GM23338 (cell line): ENCODE measurements at regions not wholly inside any gene's neighbourhood (a gene's known extent, or its start where the extent isn't known, plus 50 kb on each side); places are given as distances from the start of the nearest gene placed in this dataset.
A peak's percentile ranks its signal among the peaks of the same experiment; 100 is the strongest.

ENCODE experiments used
- ATAC-seq: fragments of 200-7000 bp; cut with Tn5 transposase; 3 replicates; pipeline ENCODE4 v1.9.1; 2020
- DNase-seq: peaks from one replicate; pipeline ENCODE4 v3.0.0-alpha.2; 2015; ENCODE audit warnings: low spot score
- H2AFZ ChIP-seq: fragments of 200-600 bp; sonication (generic); 2 replicates; pipeline ENCODE4 v1.8.0; 2016; ENCODE audit warnings: antibody characterized with exemption, mild to moderate bottlenecking, moderate library complexity
- H3F3A ChIP-seq: fragments of 200-600 bp; sonication (generic); replicated peaks from 2 replicates; pipeline ENCODE4 v1.8.0; 2017; ENCODE audit warnings: antibody characterized with exemption, mixed run types, low read depth
- H3K27ac ChIP-seq: fragments of 200-600 bp; sonication (generic); 2 replicates; pipeline ENCODE4 v1.6.1; 2016; ENCODE audit warnings: low read depth
- H3K27me3 ChIP-seq: fragments of 200-600 bp; sonication (generic); 2 replicates; pipeline ENCODE4 v1.8.0; 2016; ENCODE audit warnings: mild to moderate bottlenecking, mixed run types, moderate library complexity; ENCODE audit not compliant: insufficient read depth
- H3K36me3 ChIP-seq: fragments of 200-600 bp; sonication (generic); 2 replicates; pipeline ENCODE4 v1.8.0; 2016; ENCODE audit warnings: mild to moderate bottlenecking; ENCODE audit not compliant: insufficient read depth
- H3K4me1 ChIP-seq: fragments of 200-600 bp; sonication (generic); 2 replicates; pipeline ENCODE4 v1.8.0; 2016; ENCODE audit warnings: mild to moderate bottlenecking, moderate library complexity; ENCODE audit not compliant: insufficient read depth
- H3K4me2 ChIP-seq: fragments of 200-600 bp; sonication (generic); 2 replicates; pipeline ENCODE4 v1.7.1; 2017; ENCODE audit warnings: mixed run types
- H3K4me3 ChIP-seq: fragments of 200-600 bp; sonication (generic); 2 replicates; pipeline ENCODE4 v1.6.1; 2016; ENCODE audit warnings: mixed run types
- H3K79me2 ChIP-seq: fragments of 200-600 bp; sonication (generic); replicated peaks from 2 replicates; pipeline ENCODE4 v1.8.0; 2017; ENCODE audit warnings: mild to moderate bottlenecking; ENCODE audit not compliant: insufficient read depth
- H3K9me2 ChIP-seq: fragments of 200-600 bp; sonication (generic); 2 replicates; pipeline ENCODE4 v1.8.0; 2017; ENCODE audit not compliant: insufficient read depth
- H4K20me1 ChIP-seq: fragments of 200-600 bp; sonication (generic); replicated peaks from 2 replicates; pipeline ENCODE4 v1.8.0; 2017; ENCODE audit warnings: mild to moderate bottlenecking; ENCODE audit not compliant: insufficient read depth
- H3K27ac Mint-ChIP-seq: 2 replicates; pipeline ENCODE4 v1.8.0; 2020; ENCODE audit warnings: inconsistent platforms, mild to moderate bottlenecking, moderate library complexity, mixed read lengths
- H3K27me3 Mint-ChIP-seq: 3 replicates; pipeline ENCODE4 v1.8.0; 2022; ENCODE audit warnings: low read depth, mild to moderate bottlenecking, moderate library complexity, mixed read lengths, inconsistent platforms; ENCODE audit not compliant: insufficient read depth, poor library complexity
- H3K36me3 Mint-ChIP-seq: 3 replicates; pipeline ENCODE4 v1.8.0; 2021; ENCODE audit warnings: low read depth, mild to moderate bottlenecking, inconsistent platforms, moderate library complexity, mixed read lengths
- H3K4me1 Mint-ChIP-seq: 3 replicates; pipeline ENCODE4 v1.8.0; 2020; ENCODE audit warnings: mild to moderate bottlenecking, inconsistent platforms, mixed read lengths
- H3K4me3 Mint-ChIP-seq: 3 replicates; pipeline ENCODE4 v1.8.0; 2021; ENCODE audit warnings: moderate library complexity, mild to moderate bottlenecking, inconsistent platforms, mixed read lengths
- H3K9me3 Mint-ChIP-seq: 3 replicates; pipeline ENCODE4 v1.8.0; 2020; ENCODE audit warnings: moderate library complexity, mild to moderate bottlenecking, inconsistent platforms, mixed read lengths
- CREB1 ChIP-seq: fragments of 250-450 bp; sonication (Bioruptor Pico); IDR thresholded peaks from 2 replicates; pipeline ENCODE4 v1.5.0; 2020; ENCODE audit warnings: low read depth, mild to moderate bottlenecking, moderate library complexity
- EZH2 ChIP-seq: fragments of 200-600 bp; sonication (generic); IDR thresholded peaks from one replicate; pipeline ENCODE4 v1.8.0; 2017; ENCODE audit warnings: antibody characterized with exemption, mild to moderate bottlenecking, low read depth; ENCODE audit not compliant: unreplicated experiment
- EZH2phosphoT487 ChIP-seq: fragments of 200-600 bp; sonication (generic); IDR thresholded peaks from one replicate; pipeline ENCODE4 v1.8.1; 2018; ENCODE audit warnings: antibody characterized with exemption; ENCODE audit not compliant: unreplicated experiment
- JUNB ChIP-seq: IDR thresholded peaks from one replicate; pipeline ENCODE4 v1.6.1; 2016; ENCODE audit warnings: antibody characterized with exemption; ENCODE audit not compliant: unreplicated experiment
- NANOG ChIP-seq: IDR thresholded peaks from 2 replicates; pipeline ENCODE4 v1.6.1; 2016; ENCODE audit warnings: antibody characterized with exemption, borderline replicate concordance
- POLR2AphosphoS5 ChIP-seq: IDR thresholded peaks from 2 replicates; pipeline ENCODE4 v1.6.1; 2016; ENCODE audit warnings: antibody characterized with exemption, low read depth
- STAT1 ChIP-seq: IDR thresholded peaks from one replicate; pipeline ENCODE4 v1.6.1; 2016; ENCODE audit warnings: antibody characterized with exemption; ENCODE audit not compliant: unreplicated experiment
- ZNF114 ChIP-seq: fragments of 250-450 bp; sonication (Bioruptor Pico); IDR thresholded peaks from 2 replicates; pipeline ENCODE4 v1.5.0; 2020; ENCODE audit warnings: mild to moderate bottlenecking, moderate library complexity
- ZNF331 ChIP-seq: fragments of 250-450 bp; sonication (Bioruptor Pico); IDR thresholded peaks from 2 replicates; pipeline ENCODE4 v1.5.0; 2020; ENCODE audit warnings: low read depth, mild to moderate bottlenecking, moderate library complexity
- TF ChIP-seq, protein P1 (sequence below): fragments of 250-450 bp; sonication (Bioruptor Pico); IDR thresholded peaks from 2 replicates; pipeline ENCODE4 v1.5.0; 2020; ENCODE audit warnings: mild to moderate bottlenecking, moderate library complexity
- TF ChIP-seq, protein P2 (sequence below): IDR thresholded peaks from 2 replicates; pipeline ENCODE4 v1.6.1; 2016; ENCODE audit warnings: antibody characterized with exemption
- TF ChIP-seq, protein P3 (sequence below): IDR thresholded peaks from one replicate; pipeline ENCODE4 v1.6.1; 2018; ENCODE audit warnings: antibody characterized with exemption; ENCODE audit not compliant: unreplicated experiment
- TF ChIP-seq, protein P4 (sequence below), 2 experiments: fragments of 200-600 bp in 1 of 2; sonication (generic) in 1 of 2; conservative IDR thresholded peaks; 2 replicates each; pipeline versions ENCODE4 v1.5.1 to v1.6.1; 2016 to 2017; ENCODE audit warnings: antibody characterized with exemption in 2 of 2, low read depth in 2 of 2, mild to moderate bottlenecking in 2 of 2, moderate library complexity in 1 of 2

GRCh38 chr4:4776335-4776734 is 83.1 kb upstream of the MSX1 start:
- Histone ChIP-seq H3K27ac (no peak overlapping the region), H3K27me3 (no peaks in the 10 kb centered on the region), H3K9me2 (no peaks in the 10 kb centered on the region), H3K79me2 (no peaks in the 10 kb centered on the region), H3K4me1 (no peaks in the 10 kb centered on the region), H2AFZ (no peak overlapping the region), H3K36me3 (no peaks in the 10 kb centered on the region), H3K4me3 (no peak overlapping the region), H4K20me1 (no peaks in the 10 kb centered on the region; the same call in 1 of the 2 replicates), H3F3A (no peaks in the 10 kb centered on the region), H3K4me2 (no peak overlapping the region)
- Mint-ChIP-seq H3K27me3 (peaks cover 8% of the 10 kb centered on the region), H3K4me3 (no peak overlapping the region), H3K4me1 (no peaks in the 10 kb centered on the region; the same call in 2 of the 3 replicates), H3K9me3 (no peaks in the 10 kb centered on the region), H3K27ac (no peak overlapping the region), H3K36me3 (no peaks in the 10 kb centered on the region)
- TF ChIP-seq, protein P1, sequence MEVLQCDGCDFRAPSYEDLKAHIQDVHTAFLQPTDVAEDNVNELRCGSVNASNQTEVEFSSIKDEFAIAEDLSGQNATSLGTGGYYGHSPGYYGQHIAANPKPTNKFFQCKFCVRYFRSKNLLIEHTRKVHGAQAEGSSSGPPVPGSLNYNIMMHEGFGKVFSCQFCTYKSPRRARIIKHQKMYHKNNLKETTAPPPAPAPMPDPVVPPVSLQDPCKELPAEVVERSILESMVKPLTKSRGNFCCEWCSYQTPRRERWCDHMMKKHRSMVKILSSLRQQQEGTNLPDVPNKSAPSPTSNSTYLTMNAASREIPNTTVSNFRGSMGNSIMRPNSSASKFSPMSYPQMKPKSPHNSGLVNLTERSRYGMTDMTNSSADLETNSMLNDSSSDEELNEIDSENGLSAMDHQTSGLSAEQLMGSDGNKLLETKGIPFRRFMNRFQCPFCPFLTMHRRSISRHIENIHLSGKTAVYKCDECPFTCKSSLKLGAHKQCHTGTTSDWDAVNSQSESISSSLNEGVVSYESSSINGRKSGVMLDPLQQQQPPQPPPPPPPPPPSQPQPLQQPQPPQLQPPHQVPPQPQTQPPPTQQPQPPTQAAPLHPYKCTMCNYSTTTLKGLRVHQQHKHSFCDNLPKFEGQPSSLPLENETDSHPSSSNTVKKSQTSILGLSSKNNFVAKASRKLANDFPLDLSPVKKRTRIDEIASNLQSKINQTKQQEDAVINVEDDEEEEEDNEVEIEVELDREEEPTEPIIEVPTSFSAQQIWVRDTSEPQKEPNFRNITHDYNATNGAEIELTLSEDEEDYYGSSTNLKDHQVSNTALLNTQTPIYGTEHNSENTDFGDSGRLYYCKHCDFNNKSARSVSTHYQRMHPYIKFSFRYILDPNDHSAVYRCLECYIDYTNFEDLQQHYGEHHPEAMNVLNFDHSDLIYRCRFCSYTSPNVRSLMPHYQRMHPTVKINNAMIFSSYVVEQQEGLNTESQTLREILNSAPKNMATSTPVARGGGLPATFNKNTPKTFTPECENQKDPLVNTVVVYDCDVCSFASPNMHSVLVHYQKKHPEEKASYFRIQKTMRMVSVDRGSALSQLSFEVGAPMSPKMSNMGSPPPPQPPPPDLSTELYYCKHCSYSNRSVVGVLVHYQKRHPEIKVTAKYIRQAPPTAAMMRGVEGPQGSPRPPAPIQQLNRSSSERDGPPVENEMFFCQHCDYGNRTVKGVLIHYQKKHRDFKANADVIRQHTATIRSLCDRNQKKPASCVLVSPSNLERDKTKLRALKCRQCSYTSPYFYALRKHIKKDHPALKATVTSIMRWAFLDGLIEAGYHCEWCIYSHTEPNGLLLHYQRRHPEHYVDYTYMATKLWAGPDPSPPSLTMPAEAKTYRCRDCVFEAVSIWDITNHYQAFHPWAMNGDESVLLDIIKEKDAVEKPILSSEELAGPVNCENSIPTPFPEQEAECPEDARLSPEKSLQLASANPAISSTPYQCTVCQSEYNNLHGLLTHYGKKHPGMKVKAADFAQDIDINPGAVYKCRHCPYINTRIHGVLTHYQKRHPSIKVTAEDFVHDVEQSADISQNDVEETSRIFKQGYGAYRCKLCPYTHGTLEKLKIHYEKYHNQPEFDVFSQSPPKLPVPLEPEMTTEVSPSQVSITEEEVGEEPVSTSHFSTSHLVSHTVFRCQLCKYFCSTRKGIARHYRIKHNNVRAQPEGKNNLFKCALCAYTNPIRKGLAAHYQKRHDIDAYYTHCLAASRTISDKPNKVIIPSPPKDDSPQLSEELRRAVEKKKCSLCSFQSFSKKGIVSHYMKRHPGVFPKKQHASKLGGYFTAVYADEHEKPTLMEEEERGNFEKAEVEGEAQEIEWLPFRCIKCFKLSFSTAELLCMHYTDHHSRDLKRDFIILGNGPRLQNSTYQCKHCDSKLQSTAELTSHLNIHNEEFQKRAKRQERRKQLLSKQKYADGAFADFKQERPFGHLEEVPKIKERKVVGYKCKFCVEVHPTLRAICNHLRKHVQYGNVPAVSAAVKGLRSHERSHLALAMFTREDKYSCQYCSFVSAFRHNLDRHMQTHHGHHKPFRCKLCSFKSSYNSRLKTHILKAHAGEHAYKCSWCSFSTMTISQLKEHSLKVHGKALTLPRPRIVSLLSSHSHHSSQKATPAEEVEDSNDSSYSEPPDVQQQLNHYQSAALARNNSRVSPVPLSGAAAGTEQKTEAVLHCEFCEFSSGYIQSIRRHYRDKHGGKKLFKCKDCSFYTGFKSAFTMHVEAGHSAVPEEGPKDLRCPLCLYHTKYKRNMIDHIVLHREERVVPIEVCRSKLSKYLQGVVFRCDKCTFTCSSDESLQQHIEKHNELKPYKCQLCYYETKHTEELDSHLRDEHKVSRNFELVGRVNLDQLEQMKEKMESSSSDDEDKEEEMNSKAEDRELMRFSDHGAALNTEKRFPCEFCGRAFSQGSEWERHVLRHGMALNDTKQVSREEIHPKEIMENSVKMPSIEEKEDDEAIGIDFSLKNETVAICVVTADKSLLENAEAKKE (CRISPR knock-in tag): no peak
- no peak for TF ChIP-seq EZH2
- TF ChIP-seq, protein P2, sequence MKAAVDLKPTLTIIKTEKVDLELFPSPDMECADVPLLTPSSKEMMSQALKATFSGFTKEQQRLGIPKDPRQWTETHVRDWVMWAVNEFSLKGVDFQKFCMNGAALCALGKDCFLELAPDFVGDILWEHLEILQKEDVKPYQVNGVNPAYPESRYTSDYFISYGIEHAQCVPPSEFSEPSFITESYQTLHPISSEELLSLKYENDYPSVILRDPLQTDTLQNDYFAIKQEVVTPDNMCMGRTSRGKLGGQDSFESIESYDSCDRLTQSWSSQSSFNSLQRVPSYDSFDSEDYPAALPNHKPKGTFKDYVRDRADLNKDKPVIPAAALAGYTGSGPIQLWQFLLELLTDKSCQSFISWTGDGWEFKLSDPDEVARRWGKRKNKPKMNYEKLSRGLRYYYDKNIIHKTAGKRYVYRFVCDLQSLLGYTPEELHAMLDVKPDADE: no peak
- TF ChIP-seq JUNB: no peak
- no peak for TF ChIP-seq NANOG
- TF ChIP-seq EZH2phosphoT487: no peak
- TF ChIP-seq STAT1: no peak
- TF ChIP-seq, protein P3, sequence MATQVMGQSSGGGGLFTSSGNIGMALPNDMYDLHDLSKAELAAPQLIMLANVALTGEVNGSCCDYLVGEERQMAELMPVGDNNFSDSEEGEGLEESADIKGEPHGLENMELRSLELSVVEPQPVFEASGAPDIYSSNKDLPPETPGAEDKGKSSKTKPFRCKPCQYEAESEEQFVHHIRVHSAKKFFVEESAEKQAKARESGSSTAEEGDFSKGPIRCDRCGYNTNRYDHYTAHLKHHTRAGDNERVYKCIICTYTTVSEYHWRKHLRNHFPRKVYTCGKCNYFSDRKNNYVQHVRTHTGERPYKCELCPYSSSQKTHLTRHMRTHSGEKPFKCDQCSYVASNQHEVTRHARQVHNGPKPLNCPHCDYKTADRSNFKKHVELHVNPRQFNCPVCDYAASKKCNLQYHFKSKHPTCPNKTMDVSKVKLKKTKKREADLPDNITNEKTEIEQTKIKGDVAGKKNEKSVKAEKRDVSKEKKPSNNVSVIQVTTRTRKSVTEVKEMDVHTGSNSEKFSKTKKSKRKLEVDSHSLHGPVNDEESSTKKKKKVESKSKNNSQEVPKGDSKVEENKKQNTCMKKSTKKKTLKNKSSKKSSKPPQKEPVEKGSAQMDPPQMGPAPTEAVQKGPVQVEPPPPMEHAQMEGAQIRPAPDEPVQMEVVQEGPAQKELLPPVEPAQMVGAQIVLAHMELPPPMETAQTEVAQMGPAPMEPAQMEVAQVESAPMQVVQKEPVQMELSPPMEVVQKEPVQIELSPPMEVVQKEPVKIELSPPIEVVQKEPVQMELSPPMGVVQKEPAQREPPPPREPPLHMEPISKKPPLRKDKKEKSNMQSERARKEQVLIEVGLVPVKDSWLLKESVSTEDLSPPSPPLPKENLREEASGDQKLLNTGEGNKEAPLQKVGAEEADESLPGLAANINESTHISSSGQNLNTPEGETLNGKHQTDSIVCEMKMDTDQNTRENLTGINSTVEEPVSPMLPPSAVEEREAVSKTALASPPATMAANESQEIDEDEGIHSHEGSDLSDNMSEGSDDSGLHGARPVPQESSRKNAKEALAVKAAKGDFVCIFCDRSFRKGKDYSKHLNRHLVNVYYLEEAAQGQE: no peak
- TF ChIP-seq, protein P4, sequence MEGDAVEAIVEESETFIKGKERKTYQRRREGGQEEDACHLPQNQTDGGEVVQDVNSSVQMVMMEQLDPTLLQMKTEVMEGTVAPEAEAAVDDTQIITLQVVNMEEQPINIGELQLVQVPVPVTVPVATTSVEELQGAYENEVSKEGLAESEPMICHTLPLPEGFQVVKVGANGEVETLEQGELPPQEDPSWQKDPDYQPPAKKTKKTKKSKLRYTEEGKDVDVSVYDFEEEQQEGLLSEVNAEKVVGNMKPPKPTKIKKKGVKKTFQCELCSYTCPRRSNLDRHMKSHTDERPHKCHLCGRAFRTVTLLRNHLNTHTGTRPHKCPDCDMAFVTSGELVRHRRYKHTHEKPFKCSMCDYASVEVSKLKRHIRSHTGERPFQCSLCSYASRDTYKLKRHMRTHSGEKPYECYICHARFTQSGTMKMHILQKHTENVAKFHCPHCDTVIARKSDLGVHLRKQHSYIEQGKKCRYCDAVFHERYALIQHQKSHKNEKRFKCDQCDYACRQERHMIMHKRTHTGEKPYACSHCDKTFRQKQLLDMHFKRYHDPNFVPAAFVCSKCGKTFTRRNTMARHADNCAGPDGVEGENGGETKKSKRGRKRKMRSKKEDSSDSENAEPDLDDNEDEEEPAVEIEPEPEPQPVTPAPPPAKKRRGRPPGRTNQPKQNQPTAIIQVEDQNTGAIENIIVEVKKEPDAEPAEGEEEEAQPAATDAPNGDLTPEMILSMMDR (conservative IDR thresholded peaks at IDR 0.05; ENCODE audit: low read depth in 2 of 2): no peak
- TF ChIP-seq ZNF331: no peak
- TF ChIP-seq CREB1: no peak
- no peak for TF ChIP-seq POLR2AphosphoS5
- TF ChIP-seq ZNF114: no peak
- ATAC-seq: peak; percentile 26; the same call in 1 of the 3 replicates
- DNase-seq: no peak
